ENCODE measurements at regions not wholly inside any gene's neighbourhood (a gene's known extent, or its start where the extent isn't known, plus 50 kb on each side); places are given as distances from the start of the nearest gene placed in this dataset.

DNA sequence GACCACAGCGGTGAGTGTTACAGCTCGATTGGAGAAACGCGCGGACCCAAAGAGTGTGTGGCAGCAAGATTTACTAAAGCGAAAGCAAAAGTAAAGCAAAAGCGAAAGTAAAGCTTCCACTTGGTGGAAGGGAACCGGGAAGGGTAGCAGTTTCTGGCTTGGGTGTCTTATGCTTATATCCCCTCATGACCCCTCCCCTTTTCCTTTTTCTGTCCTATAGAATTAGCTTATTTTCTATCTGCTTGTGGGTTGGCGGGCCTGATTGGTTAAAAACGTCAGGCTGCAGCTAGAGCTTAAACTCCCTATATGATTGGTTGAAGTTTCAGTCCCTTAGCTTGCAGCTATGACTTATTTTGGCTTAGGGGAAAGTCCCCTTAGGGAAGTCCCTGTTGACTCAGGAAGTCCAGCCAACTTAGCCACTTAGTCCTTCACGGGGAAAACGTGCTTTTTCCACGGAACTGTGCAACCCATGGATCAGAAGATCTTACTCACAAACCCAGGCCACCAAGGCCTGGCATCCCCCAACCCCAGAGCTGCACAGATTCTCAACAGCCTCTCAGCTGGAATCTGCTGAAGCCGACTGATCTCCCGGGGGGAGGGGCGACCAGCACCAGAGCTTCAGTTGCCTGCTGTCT lies 114.2 kb upstream of the ADAMTS16 start:
- TF ChIP-seq, protein P1, sequence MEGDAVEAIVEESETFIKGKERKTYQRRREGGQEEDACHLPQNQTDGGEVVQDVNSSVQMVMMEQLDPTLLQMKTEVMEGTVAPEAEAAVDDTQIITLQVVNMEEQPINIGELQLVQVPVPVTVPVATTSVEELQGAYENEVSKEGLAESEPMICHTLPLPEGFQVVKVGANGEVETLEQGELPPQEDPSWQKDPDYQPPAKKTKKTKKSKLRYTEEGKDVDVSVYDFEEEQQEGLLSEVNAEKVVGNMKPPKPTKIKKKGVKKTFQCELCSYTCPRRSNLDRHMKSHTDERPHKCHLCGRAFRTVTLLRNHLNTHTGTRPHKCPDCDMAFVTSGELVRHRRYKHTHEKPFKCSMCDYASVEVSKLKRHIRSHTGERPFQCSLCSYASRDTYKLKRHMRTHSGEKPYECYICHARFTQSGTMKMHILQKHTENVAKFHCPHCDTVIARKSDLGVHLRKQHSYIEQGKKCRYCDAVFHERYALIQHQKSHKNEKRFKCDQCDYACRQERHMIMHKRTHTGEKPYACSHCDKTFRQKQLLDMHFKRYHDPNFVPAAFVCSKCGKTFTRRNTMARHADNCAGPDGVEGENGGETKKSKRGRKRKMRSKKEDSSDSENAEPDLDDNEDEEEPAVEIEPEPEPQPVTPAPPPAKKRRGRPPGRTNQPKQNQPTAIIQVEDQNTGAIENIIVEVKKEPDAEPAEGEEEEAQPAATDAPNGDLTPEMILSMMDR (IDR thresholded peaks at IDR 0.05), result no peak
- TF ChIP-seq POLR2AphosphoS5 (IDR thresholded peaks at IDR 0.05) (no peak), POLR2A (IDR thresholded peaks at IDR 0.05) (no peak)

All from prostate gland (tissue), 2 donors.